IMR-90 (cell line): ENCODE measurements at regions not wholly inside any gene's neighbourhood (a gene's known extent, or its start where the extent isn't known, plus 50 kb on each side); places are given as distances from the start of the nearest gene placed in this dataset.

Experiments
- BHLHE40 ChIP-seq: fragments of 150-350 bp; IDR thresholded peaks from 2 replicates; pipeline ENCODE4 v1.6.1; 2016; ENCODE audit warnings: mild to moderate bottlenecking, low read depth, low read length
- CEBPB ChIP-seq: IDR thresholded peaks from 2 replicates; pipeline ENCODE4 v1.6.1; 2012; ENCODE audit warnings: low read depth, low read length, improper control_type of control experiment
- FOS ChIP-seq: fragments of 150-350 bp; IDR thresholded peaks from 2 replicates; pipeline ENCODE4 v1.6.1; 2016; ENCODE audit warnings: low read depth, low read length
- MAFK ChIP-seq: IDR thresholded peaks from 2 replicates; pipeline ENCODE4 v1.6.1; 2012; ENCODE audit warnings: low read depth, low read length, improper control_type of control experiment
- MAZ ChIP-seq: IDR thresholded peaks from 2 replicates; pipeline ENCODE4 v1.6.1; 2012; ENCODE audit warnings: low read depth, mild to moderate bottlenecking, low read length, improper control_type of control experiment, moderate library complexity, borderline replicate concordance
- MXI1 ChIP-seq: IDR thresholded peaks from 2 replicates; pipeline ENCODE4 v1.6.1; 2012; ENCODE audit warnings: low read depth, mild to moderate bottlenecking, low read length, moderate library complexity, borderline replicate concordance
- POLR2A ChIP-seq: IDR thresholded peaks from 2 replicates; pipeline ENCODE4 v1.6.1; 2012; ENCODE audit warnings: mild to moderate bottlenecking, low read depth, low read length
- RAD21 ChIP-seq: IDR thresholded peaks from 2 replicates; pipeline ENCODE4 v1.6.1; 2012; ENCODE audit warnings: low read length, improper control_type of control experiment
- RCOR1 ChIP-seq: IDR thresholded peaks from 2 replicates; pipeline ENCODE4 v1.6.1; 2012; ENCODE audit warnings: mild to moderate bottlenecking, low read length, improper control_type of control experiment; ENCODE audit not compliant: insufficient replicate concordance
- RFX5 ChIP-seq: IDR thresholded peaks from 2 replicates; pipeline ENCODE4 v1.8.0; 2012; ENCODE audit warnings: low read depth, mild to moderate bottlenecking, low read length, moderate library complexity
- SMC3 ChIP-seq: fragments of 150-350 bp; IDR thresholded peaks from 2 replicates; pipeline ENCODE4 v1.6.1; 2016; ENCODE audit warnings: low read depth, mild to moderate bottlenecking, antibody characterized with exemption, low read length, moderate library complexity
- USF2 ChIP-seq: fragments of 150-350 bp; IDR thresholded peaks from 2 replicates; pipeline ENCODE4 v1.6.1; 2017; ENCODE audit warnings: mild to moderate bottlenecking, antibody characterized with exemption, low read length, low read depth
- TF ChIP-seq, protein P1 (sequence below): conservative IDR thresholded peaks from 2 replicates; pipeline ENCODE4 v1.5.1; 2012; ENCODE audit warnings: mild to moderate bottlenecking, low read depth, low read length, improper control_type of control experiment

DNA sequence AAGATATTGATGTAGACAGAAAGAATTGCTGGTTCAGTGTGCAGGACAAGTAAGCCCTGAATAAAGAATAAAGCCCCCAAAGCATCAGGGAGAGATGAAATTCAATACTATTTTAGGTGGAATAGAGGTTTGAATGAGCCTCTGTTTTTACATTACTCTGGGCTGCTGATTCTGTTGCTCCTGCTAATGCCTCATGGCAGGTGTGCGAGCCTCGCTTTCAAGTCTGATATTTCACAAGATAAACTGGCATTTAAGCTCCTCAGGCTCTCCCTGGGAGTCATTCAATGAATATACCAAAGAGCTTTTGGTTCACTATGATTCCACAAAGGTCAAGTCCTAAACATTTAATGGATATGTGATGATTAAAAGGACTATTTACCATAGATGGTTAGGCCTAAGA is 601.0 kb upstream of the SLC39A10 start:
- TF ChIP-seq POLR2A (no peak), BHLHE40 (no peak), MAFK (no peak), MXI1 (no peak), SMC3 (no peak), MAZ (no peak), RFX5 (no peak), CEBPB (no peak), FOS (no peak), RAD21 (no peak), USF2 (no peak), RCOR1 (no peak)
- TF ChIP-seq, protein P1, sequence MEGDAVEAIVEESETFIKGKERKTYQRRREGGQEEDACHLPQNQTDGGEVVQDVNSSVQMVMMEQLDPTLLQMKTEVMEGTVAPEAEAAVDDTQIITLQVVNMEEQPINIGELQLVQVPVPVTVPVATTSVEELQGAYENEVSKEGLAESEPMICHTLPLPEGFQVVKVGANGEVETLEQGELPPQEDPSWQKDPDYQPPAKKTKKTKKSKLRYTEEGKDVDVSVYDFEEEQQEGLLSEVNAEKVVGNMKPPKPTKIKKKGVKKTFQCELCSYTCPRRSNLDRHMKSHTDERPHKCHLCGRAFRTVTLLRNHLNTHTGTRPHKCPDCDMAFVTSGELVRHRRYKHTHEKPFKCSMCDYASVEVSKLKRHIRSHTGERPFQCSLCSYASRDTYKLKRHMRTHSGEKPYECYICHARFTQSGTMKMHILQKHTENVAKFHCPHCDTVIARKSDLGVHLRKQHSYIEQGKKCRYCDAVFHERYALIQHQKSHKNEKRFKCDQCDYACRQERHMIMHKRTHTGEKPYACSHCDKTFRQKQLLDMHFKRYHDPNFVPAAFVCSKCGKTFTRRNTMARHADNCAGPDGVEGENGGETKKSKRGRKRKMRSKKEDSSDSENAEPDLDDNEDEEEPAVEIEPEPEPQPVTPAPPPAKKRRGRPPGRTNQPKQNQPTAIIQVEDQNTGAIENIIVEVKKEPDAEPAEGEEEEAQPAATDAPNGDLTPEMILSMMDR: no peak
